GM10266 (cell line): ENCODE measurements at regions not wholly inside any gene's neighbourhood (a gene's known extent, or its start where the extent isn't known, plus 50 kb on each side); places are given as distances from the start of the nearest gene placed in this dataset.

Experiments
- DNase-seq: peaks from one replicate; pipeline ENCODE4 v3.0.0; 2012; ENCODE audit errors: extremely low spot score
- TF ChIP-seq, protein P1 (sequence below): IDR thresholded peaks from 2 replicates; pipeline ENCODE4 v1.5.1; 2012; ENCODE audit warnings: mild to moderate bottlenecking, low read depth; ENCODE audit not compliant: control insufficient read depth, insufficient read depth; ENCODE audit errors: missing control alignments

GRCh38 chr4:162634390-162634789 lies 470.6 kb upstream of the FSTL5 start:
- TF ChIP-seq, protein P1, sequence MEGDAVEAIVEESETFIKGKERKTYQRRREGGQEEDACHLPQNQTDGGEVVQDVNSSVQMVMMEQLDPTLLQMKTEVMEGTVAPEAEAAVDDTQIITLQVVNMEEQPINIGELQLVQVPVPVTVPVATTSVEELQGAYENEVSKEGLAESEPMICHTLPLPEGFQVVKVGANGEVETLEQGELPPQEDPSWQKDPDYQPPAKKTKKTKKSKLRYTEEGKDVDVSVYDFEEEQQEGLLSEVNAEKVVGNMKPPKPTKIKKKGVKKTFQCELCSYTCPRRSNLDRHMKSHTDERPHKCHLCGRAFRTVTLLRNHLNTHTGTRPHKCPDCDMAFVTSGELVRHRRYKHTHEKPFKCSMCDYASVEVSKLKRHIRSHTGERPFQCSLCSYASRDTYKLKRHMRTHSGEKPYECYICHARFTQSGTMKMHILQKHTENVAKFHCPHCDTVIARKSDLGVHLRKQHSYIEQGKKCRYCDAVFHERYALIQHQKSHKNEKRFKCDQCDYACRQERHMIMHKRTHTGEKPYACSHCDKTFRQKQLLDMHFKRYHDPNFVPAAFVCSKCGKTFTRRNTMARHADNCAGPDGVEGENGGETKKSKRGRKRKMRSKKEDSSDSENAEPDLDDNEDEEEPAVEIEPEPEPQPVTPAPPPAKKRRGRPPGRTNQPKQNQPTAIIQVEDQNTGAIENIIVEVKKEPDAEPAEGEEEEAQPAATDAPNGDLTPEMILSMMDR, result no peak
- no peak for DNase-seq

DNA sequence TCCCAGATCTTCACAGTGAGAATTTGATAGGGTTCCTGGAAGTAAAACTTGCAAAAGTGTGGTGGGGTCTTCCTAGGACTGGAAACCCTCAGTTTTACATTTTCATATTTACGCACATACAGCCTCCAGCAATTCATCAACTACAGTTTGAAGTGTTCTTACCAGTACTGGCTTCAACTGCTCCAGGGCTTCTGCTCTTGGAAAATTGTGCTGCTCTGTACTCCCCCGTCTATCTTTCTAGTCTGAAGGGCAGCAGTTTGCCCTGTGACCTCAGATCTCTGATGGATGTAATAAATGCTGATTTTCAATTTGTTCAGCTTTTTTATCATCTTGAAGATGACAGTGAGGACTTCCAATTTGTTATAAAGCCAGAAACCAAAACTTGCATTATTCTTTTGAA lies 458.9 kb upstream of the FSTL5 start:
- DNase-seq, result no peak
- TF ChIP-seq, protein P1, result no peak

GRCh38 chr4:162610116-162610515 lies 446.3 kb upstream of the FSTL5 start:
- TF ChIP-seq, protein P1, result no peak
- DNase-seq, result no peak

DNA sequence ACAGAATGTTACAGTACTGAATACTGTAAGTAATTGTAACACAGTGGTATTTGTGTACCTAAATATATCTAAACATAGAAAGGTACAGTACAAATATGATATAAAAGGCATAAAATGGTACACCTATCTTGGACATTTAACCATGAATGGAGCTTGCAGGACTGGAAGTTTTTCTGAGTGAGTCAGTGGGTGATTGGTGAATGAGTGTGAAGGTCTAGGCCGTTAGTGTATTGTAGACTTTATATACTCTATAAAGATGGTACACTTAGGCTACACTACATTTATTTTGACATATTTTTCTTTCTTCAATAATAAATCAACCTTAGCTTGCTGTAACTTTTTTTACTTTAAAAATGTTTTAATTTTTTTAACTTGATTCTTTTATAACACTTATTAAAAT lies 422.5 kb upstream of the FSTL5 start:
- TF ChIP-seq, protein P1, result no peak
- no peak for DNase-seq

DNA sequence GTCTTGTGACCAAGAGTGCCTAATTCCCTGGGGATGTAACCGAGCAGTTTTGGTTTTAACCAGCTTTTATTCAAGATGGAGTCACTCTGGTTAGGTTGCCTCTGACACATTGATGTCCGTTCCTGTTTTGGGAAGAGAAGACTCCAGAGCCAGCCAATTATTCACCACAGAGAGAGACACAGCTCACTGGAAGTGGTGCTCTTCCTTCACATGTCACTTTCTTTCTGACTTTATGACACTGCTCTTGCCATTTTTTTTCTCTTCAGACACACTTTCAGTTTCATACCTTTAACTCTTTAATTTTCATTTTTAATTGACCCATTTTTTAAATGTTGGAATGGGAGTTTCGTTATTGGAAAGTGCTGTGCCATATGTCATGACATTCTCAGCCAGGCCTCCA lies 418.4 kb upstream of the FSTL5 start:
- DNase-seq, result no peak
- TF ChIP-seq, protein P1, result no peak

- TF ChIP-seq, protein P1, result no peak
- no peak for DNase-seq
Measured at GRCh38 chr4:162565730-162566129, 401.9 kb upstream of the FSTL5 start.

GRCh38 chr4:162560073-162560472 lies 396.3 kb upstream of the FSTL5 start:
- no peak for DNase-seq
- TF ChIP-seq, protein P1, result no peak
